HPDE6-E6E7 (cell line): ENCODE measurements at regions not wholly inside any gene's neighbourhood (a gene's known extent, or its start where the extent isn't known, plus 50 kb on each side); places are given as distances from the start of the nearest gene placed in this dataset.
"Not testable (repeated sequence)": the region's sequence is repeated elsewhere in the genome, so short reads cannot be mapped to it uniquely, and the experiment has no call there.

Source experiments
- DNase-seq: peaks from one replicate; pipeline ENCODE4 v3.0.0; 2011; ENCODE audit warnings: missing footprints; ENCODE audit errors: extremely low spot score

DNA sequence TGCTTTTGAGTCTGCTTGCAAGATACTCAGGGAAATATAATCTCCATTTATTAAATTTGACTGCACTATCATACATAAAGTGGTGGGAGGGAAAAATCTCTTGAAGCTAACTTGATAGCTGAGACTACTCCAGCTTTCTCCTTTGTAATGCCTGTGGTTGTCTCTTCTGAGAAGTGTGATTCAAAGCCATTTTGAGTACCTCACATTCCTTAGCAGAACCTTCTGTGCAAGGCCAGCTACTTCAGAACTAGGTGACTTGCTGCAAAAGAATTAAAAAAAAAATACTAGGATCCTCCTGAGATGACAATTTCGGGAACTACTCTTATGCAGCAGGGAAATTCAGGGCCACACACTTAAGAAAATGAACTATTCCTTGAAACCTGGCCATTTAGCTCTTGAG, 294.8 kb downstream of the MDFIC start:
- DNase-seq, result no peak

DNA sequence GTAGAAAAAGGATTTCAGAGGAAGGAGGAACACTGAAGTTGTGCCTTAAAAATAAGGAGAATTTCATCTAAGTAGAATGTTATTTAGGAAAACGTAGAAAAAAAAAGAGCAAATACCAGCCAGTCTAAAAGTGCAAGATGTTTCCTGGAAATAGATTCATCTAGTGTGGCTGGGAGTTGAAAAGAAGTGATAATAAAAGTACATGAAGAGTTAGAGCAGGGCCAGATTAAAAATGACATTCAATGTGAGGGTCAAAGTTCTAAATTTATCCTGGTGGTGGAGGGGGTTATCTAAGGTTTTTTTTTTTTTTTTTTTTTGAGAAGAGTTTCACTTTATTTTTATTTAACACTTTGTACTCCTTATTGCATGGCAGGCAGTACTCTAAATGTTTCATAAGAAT, 289.3 kb downstream of the MDFIC start:
- no peak for DNase-seq

DNA sequence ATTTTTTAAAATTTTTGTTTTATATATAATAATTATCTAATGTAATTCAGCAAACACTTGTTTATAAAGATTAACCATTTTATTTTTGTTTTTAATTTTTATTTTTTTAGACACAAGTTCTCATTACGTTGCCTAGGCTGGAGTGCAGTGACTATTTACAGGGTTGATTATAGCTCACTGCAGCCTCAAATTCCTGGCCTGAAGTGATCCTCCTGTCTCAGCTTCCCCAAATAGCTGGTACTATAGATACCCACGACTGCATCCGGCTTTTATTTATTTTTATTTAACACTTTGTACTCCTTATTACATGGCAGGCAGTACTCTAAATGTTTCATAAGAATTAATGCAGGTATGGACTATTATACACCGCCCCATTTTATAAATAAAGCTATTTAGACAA, 288.7 kb downstream of the MDFIC start:
- DNase-seq, result no peak

DNA sequence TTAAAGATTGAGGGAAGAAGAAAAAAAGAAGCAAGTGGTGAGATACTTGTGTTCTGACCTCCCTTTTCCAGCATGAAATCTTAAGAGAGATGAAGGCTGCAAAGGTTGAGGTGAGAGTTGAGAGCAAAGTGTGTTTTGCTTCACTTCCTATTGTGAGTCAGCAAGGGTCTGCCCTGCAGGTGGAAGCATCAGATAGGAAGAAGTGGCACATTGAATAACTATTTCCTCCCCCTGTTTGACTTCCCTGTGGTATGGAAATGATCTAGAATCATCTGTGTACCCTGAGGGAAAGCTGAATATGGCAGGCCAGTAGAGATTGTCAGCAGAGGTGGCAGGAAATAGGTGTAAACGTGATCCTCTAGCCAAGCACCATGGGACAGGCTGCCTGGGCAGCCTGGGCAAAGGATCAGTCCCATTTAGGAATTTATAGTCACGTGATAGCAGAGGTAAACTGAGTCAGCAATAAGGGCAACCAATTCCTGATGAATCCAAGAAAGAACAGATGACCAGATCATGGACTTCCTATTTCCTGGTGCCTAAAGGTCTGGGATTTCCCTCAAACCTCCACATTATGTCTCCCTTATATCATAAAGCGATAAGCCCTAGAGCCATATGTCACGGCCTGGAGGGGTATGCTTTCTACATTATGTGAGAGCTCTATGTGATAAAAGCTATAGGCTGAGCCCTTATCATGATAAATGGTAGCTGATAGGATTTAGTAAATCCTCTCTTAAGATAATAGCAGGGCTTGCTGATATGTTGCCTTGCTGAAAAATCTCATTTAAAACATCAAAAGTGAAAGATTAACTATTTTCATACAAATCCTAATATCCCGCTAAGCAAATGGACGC, 287.0 kb downstream of the MDFIC start:
- no peak for DNase-seq

DNA sequence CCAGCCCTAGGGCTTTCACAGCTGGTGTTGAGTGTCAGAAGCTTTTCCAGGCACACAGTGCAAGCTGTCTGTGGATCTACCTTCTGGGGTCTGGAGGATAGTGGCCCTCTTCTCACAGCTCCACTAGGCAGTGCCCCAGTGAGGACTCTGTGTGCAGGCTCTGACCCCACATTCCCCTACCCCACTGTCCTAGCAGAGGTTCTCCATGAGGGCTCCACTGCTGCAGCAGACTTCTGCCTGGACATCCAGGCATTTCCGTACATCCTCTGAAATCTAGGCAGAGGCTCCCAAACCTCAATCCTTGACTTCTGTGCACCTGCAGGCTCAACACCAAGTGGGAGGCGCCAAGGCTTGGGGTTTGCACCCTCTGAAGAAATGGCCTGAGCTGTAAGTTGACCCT, 284.5 kb downstream of the MDFIC start:
- DNase-seq, result not testable (repeated sequence)

DNA sequence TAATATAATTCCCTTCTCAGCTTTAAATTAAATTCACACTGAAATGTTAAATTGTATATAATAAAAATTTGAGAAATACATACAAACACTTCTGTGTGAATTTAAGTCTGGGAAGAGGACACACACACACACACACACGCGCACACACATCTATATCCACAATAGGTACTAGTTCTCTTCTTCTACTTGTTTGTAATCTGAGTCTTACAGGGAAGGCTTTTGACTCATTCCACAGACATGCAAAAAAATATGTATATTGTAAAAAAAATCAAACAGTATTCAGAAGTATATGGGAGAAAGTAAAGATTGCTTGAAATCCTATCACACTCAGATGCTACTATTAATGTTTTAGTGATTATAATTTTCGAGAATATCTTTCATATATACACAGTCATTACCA, 276.2 kb downstream of the MDFIC start:
- DNase-seq, result no peak

DNA sequence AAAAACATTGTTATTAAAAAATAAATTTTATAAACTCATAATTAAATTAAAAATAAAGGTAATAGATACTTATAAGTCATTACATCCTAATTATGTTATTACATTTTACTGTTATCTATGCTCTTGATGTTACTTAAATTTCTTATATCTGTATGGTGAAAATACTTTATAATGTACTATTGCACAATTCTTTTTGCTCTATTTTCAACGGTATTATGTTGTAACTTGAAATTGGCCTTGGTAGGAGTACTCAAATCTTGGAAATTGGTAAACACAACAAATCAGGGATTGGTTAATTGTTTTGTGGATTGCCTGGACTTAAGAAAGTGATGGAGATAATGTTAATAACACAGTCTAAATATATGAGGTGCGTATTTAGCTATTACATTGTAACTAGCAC, 273.3 kb downstream of the MDFIC start:
- no peak for DNase-seq

DNA sequence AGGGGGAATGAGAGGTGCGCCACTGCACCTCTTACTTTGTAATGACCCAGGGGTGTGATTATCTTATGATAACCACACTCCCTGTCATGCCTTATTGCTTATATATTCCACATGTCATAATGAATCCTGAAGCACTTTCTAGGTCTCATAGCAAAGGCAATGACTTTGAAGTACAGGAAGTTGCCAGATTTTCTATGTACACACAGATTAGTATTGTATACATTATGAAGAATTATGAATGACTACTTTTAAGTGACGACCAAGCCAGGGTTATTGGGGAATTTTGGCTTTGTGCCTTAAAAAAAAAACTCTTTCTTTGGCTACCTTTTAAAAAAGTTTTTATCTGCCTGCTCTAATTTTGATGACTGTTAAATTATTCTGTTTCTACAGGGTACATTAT, 269.6 kb downstream of the MDFIC start:
- DNase-seq, result no peak

DNA sequence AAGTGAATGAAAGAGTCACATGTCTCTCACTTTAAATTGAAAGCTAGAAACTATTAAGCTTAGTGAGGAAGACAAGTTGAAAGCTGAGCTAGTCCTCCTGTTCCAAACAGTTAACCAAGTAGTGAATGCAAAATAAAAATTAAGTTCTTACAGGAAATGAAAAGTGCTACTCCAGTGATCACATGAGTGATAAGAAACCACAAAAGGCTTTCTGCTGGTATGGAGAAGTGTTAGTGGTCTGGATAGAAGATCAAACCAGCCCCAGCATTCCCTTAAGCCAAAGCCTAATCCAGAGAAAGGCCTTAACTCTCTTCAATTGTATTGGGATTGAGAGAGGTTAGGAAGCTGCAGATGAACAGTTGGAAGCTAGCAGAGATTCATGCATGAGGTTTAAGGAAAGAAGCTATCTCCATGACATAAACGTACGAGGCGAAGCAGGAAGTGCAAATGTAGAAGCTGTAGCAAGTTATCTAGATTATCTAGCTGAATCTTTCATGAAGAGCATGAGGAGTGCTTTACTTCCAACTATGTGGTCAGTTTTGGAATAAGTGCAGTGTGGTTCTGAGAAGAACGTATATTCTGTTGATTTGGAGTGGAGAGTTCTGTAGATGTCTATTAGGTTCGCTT, 261.6 kb downstream of the MDFIC start:
- DNase-seq, result no peak

DNA sequence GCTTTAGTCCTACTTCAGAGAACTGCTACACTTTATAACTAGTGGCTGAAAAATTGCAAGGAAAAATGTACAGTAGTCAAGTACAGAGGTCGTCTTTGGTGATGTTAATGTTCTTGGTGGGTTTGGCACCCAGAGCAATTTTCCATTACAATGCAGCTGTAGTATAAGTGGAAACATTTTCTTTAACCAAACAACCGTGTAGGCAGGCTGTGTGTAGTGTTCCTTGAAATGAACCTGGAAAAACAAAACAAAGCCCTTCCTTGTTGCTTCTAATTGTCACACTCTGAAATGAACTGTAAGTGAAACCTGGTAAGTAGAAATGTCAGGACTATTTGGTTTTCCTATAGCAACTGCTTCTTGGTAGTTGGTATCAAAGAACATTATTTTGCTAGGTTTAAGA, 256.9 kb downstream of the MDFIC start:
- no peak for DNase-seq

DNA sequence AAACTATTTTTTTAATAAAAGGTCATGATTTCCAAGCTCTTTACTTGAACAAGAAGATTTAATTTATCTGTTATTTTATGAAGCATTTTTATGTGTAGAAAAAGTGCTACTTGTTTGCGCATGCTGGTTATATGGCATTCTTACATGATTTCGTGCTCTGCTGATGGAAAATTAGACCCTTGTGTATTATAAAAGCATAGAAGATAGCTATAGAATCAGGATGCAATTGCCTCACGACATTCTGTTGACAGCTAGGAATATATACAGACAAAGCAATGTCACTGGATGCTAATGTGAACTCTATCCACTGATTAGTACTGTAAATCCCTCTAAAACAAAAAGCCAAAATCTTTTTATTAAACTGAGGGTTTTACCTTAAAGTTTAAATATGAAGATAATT, 255.9 kb downstream of the MDFIC start:
- no peak for DNase-seq

DNA sequence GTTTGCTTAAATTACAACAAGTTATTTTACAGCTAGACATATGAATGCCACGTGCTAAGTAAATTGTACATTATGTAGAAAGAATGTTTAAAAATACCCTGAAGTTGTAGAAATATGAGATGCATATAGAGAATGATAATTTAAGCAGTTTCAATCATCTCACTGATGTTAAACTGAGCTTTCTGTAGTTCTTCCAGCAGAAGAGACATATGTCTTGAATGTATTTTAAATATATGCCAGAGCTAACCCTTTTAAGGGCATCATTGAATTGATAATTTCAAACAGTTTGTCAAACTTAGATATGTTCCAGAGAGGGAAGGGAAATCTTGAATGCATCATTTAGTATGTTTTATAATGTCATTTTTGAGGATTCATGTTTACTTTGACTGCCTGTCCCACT, 255.2 kb downstream of the MDFIC start:
- no peak for DNase-seq

DNA sequence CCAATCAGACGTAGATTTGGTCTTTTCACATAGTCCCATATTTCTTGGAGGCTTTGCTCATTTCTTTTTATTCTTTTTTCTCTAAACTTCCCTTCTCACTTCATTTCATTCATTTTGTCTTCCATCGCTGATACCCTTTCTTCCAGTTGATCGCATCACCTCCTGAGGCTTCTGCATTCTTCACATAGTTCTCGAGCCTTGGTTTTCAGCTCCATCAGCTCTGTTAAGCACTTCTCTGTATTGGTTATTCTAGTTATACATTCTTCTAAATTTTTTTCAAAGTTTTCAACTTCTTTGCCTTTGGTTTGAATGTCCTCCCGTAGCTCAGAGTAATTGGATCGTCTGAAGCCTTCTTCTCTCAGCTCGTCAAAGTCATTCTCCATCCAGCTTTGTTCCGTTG, 250.5 kb downstream of the MDFIC start:
- not testable (repeated sequence) for DNase-seq

DNA sequence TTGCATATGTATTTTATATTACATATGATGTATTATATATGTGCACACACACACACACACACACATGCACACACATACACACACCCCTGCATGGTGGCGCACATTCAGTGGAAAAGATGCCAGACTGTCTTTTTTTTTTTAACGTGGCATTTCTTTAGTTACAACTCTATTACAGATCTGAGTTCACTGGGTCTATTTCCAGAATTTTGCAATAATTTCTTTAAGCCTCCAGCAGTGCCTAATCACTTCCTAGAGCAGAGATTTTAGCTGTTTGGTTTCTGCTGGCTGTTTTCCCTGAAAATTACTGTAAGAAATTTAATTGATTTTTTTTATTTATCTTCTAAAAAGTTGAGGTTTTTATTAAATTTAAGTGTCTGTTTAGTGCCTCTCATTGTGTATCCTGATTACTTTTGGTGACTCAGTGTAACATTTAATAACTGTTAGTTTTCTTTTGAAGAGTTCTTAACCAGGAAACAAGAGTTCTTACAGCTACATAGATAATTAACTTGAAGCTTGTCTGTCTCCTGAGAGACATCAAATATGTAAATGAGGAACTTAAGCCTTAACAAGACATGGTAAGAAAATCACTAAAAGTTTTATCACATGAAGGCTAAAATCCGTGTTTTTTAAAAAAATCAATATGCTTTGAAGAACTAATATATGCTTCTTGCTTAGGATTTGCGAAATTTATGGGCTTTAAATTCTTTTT, 232.0 kb downstream of the MDFIC start:
- DNase-seq, result no peak

DNA sequence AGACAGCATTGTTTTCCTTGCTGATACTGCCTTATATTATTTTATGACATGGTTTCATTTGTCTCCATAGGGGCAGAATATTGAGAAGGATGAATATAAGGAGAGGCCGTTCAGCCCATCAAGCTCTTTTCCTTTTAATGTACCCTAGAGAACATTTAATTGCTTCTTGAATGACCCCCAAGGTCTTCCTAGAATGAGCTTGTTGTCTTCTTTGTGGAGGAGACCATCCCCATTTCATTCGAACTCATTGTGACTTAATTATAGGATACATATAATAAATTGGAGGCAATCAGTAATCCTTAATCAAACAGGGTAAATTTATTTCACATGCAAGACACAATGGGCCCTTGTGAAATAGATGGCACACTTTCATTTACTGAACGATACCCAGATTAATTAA, 231.3 kb downstream of the MDFIC start:
- no peak for DNase-seq

DNA sequence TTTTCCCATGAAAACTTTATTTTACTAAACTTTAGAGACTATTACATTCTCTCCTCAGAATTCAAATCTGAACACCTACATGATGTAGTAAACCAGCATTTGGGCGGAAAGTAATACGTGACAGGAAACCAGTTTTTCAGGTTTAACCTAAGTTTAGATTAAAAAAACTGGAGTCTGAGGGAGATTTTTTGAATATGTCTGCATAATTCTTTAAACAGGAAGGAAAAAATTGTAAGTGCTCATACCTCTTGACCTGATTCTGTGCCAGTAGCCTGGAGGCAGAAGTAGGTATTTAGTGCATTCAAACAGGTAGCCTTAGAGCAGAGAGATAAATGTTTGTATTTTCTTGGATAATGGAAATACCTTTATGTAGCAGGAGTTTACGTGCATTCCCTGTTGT, 224.3 kb downstream of the MDFIC start:
- peak; percentile 39 for DNase-seq

DNA sequence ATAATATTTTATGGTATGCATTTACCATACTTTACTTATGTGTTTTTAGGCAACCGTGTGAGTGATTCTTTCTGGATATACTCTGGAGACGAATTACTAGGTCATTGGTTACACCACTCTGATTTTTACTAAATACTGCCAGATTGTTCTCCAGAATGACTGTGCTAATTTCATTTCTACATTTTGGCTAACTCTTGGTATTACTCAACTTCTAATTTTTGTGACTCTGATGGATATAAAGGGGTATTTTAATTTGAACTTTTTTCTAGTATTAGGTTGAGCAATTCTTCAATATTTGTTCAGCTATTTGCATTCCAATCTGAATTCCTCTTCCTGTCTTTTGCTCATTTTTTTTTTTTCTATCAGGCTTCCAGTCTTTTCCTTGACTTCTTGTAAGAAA, 223.6 kb downstream of the MDFIC start:
- DNase-seq, result no peak

DNA sequence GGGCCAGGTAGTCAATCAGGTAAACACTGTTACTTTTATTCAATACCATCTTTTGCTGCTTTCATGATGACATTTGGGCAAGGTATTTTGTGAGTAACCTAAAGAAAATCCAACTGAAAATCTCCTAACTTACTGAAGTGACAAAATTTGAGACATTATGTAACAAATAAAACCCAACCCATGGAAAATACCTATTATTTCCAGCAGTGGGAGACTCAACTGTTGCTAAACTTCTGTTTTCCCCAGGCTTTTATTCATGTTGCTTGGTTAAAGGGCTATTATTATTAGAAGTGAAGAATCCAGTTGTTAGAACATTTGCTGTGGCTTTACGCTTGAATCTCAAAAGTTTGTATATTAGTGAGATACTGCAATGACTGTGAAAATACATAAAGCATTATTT, 215.9 kb downstream of the MDFIC start:
- no peak for DNase-seq

DNA sequence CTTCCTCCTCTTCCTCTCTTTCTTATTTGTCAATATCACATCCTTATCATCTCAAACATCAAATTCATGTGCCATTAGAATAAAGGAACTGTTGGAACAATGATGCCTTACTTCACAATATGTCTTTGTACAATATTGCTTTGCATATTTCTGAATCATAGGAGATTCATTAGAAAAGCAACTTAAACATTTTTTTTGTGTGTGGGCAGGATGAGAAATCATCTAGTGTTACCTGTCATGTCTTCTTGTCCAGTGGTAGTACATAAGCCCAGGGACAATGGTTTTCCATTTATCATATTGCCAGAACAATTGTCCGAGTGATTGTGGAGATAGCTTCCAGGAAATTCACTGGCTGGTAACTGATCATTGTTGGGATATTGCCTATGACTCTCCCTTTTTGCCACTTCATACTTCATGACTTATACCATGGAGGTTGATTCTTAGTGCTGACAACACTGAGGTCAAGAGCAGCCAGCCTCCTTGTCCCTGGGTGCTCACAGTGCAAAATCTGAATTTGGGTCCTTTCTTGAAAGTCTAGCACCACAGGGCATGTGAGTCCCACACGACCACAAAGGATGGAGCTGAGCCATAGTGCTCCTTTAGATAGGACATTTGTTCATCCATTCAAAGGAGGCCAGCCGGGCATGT, 215.0 kb downstream of the MDFIC start:
- no peak for DNase-seq

DNA sequence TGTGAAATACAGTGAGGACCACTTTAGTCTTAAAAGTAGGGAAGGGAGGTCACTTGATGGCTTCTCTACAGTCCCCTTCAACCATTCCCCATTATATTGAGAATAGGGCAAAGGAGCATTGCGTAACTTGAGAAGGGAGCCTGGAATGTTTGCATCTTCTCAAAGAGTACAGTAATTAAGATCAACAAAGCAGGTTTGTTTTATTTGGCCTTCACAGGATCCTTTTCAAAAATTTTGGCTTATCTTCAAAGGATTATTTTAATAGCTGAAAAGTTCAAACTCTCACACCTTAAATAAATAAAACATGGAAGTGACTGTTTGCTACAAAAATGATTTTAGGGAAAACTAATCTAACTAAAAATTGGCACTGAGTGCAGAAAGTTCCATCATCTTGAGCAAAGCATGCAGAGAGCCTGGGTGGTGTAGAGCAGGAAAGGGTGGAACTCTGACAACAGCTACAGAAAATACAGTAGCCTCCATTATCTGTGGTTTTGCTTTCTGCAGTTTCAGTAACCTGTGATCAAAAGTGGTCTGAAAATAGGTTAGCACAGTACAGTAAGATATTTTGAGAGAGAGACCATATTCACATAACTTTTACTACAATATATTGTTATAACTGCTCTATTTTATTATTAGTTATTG, 214.0 kb downstream of the MDFIC start:
- no peak for DNase-seq

DNA sequence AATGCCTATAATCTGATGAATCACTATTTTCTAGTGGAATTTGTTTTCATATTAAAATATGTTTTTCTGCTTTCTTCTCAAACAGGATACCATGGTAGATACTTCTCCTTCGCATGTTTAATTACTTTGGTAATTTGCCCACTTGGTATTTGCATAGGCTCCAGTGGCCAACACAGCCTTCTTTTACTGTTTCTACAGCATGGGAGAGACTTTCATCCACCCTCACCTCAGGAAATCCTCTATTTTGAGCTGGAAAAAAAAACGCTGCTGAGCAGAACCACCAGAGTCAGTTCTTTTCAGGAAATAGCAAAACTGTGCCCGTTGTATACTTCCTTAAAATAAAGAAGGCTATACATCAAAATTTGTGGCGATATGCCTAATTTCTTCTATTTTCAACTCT, 213.3 kb downstream of the MDFIC start:
- DNase-seq, result no peak

DNA sequence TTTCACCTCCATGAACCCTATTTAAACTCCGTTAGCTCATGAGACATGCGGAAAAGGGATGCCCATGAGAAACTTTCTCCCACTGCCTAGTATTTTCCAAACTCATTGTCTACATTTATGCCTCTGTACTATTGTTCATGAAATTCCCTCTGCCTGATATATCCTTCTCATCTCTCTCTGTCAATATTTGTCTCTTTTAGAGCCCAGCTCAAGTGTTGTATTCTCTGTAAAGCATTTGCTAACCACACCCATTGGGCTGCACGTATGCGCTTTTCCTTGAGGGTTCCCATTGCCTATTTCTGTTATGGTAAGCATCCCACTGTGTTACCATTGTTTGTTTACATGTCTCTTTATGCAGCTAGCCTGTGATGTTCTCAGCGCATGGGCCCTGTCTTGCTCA, 211.4 kb downstream of the MDFIC start:
- DNase-seq, result no peak
